Large intestine (tissue), 3 donors: ENCODE measurements at regions not wholly inside any gene's neighbourhood (a gene's known extent, or its start where the extent isn't known, plus 50 kb on each side); places are given as distances from the start of the nearest gene placed in this dataset.

Source experiments
- DNase-seq, 2 donors: peaks; one replicate each; pipeline versions ENCODE4 v3.0.0 to v3.0.0-alpha.2; 2013
- H3K27ac ChIP-seq: one replicate; pipeline ENCODE4 v1.5.1; 2013; ENCODE audit warnings: low read length
- H3K27me3 ChIP-seq: 2 replicates; pipeline ENCODE4 v1.6.1; 2013; ENCODE audit warnings: low read length; ENCODE audit not compliant: control insufficient read depth, insufficient read depth
- H3K36me3 ChIP-seq: 2 replicates; pipeline ENCODE4 v1.6.1; 2013; ENCODE audit warnings: low read length; ENCODE audit not compliant: control insufficient read depth, insufficient read depth
- H3K4me1 ChIP-seq: one replicate; pipeline ENCODE4 v1.6.1; 2013; ENCODE audit warnings: low read length; ENCODE audit not compliant: control insufficient read depth, insufficient read depth
- H3K4me3 ChIP-seq: one replicate; pipeline ENCODE4 v1.5.1; 2013; ENCODE audit warnings: low read length
- H3K9me3 ChIP-seq: one replicate; pipeline ENCODE4 v1.6.1; 2013; ENCODE audit warnings: mild to moderate bottlenecking, low read depth, low read length, moderate library complexity; ENCODE audit not compliant: control insufficient read depth
- WGBS: methylation state at CpG from one replicate; pipeline ENCODE4 v1.1.5; 2013; ENCODE audit warnings: low lambda C conversion rate; ENCODE audit not compliant: insufficient coverage; 5-methylcytosine and 5-hydroxymethylcytosine counted together

GRCh38 chr12:89800435-89800834 is 91.8 kb upstream of the ATP2B1 start:
- H3K27me3 ChIP-seq: no peaks in the 10 kb centered on the region
- no peaks in the 10 kb centered on the region for H3K36me3 ChIP-seq
- H3K27ac ChIP-seq: no peak overlapping the region
- no peak for DNase-seq
- H3K4me3 ChIP-seq: no peak overlapping the region
- peaks cover 11% of the 10 kb centered on the region for H3K4me1 ChIP-seq
- no peaks in the 10 kb centered on the region for H3K9me3 ChIP-seq

GRCh38 chr12:89799316-89799715 is 90.7 kb upstream of the ATP2B1 start:
- Histone ChIP-seq H3K36me3 (no peaks in the 10 kb centered on the region), H3K4me3 (no peak overlapping the region), H3K27me3 (no peaks in the 10 kb centered on the region), H3K27ac (no peak overlapping the region), H3K9me3 (no peaks in the 10 kb centered on the region), H3K4me1 (peaks cover 11% of the 10 kb centered on the region)
- no peak for DNase-seq
- no CpG with 5 or more reads among the region's 3 CpGs for WGBS

- no CpG with 5 or more reads among the region's 2 CpGs for WGBS
- Histone ChIP-seq H3K4me3 (no peak overlapping the region), H3K36me3 (no peaks in the 10 kb centered on the region), H3K27ac (no peak overlapping the region), H3K27me3 (no peaks in the 10 kb centered on the region), H3K9me3 (no peaks in the 10 kb centered on the region), H3K4me1 (peaks cover 5% of the 10 kb centered on the region)
- no peak for DNase-seq
These were observed 88.8 kb upstream of the ATP2B1 start for GRCh38 chr12:89797436-89797835.

GRCh38 chr12:89796798-89797382 is 88.3 kb upstream of the ATP2B1 start:
- H3K4me1 ChIP-seq: no peaks in the 10 kb centered on the region
- no peaks in the 10 kb centered on the region for H3K9me3 ChIP-seq
- WGBS: no CpG with 5 or more reads among the region's 1 CpG
- H3K27ac ChIP-seq: no peak overlapping the region
- DNase-seq: no peak
- H3K27me3 ChIP-seq: no peaks in the 10 kb centered on the region
- no peaks in the 10 kb centered on the region for H3K36me3 ChIP-seq
- no peak overlapping the region for H3K4me3 ChIP-seq

- Histone ChIP-seq H3K27ac (no peak overlapping the region), H3K4me3 (no peak overlapping the region), H3K4me1 (no peaks in the 10 kb centered on the region), H3K36me3 (no peaks in the 10 kb centered on the region), H3K27me3 (no peaks in the 10 kb centered on the region), H3K9me3 (no peaks in the 10 kb centered on the region)
- no peak for DNase-seq
These were observed 85.3 kb upstream of the ATP2B1 start for GRCh38 chr12:89793946-89794345.

GRCh38 chr12:89791286-89791685 is 82.6 kb upstream of the ATP2B1 start:
- WGBS: no CpG with 5 or more reads among the region's 2 CpGs
- DNase-seq: peak in 1 of 2 donors; percentile 28

GRCh38 chr12:89789862-89790261 is 81.2 kb upstream of the ATP2B1 start:
- H3K9me3 ChIP-seq: peaks cover 3% of the 10 kb centered on the region
- no peak overlapping the region for H3K4me3 ChIP-seq
- H3K4me1 ChIP-seq: no peaks in the 10 kb centered on the region
- DNase-seq: no peak
- no peak overlapping the region for H3K27ac ChIP-seq
- no peaks in the 10 kb centered on the region for H3K27me3 ChIP-seq
- WGBS: no CpG with 5 or more reads among the region's 1 CpG
- no peaks in the 10 kb centered on the region for H3K36me3 ChIP-seq

More at GRCh38 chr12:89791286-89791685, 82.6 kb upstream of the ATP2B1 start:
- Histone ChIP-seq H3K27me3 (no peaks in the 10 kb centered on the region), H3K4me1 (no peaks in the 10 kb centered on the region), H3K9me3 (peaks cover 1% of the 10 kb centered on the region), H3K36me3 (no peaks in the 10 kb centered on the region), H3K4me3 (no peak overlapping the region), H3K27ac (no peak overlapping the region)

GRCh38 chr12:89787763-89788162 is 79.1 kb upstream of the ATP2B1 start:
- Histone ChIP-seq H3K36me3 (no peaks in the 10 kb centered on the region), H3K4me1 (peaks cover 5% of the 10 kb centered on the region), H3K27ac (no peak overlapping the region), H3K4me3 (no peak overlapping the region), H3K27me3 (no peaks in the 10 kb centered on the region), H3K9me3 (peaks cover 3% of the 10 kb centered on the region)
- DNase-seq: no peak
- no CpG with 5 or more reads among the region's 2 CpGs for WGBS

- no peaks in the 10 kb centered on the region for H3K27me3 ChIP-seq
- no peak for DNase-seq
- no peaks in the 10 kb centered on the region for H3K36me3 ChIP-seq
- H3K4me1 ChIP-seq: peaks cover 5% of the 10 kb centered on the region
- H3K4me3 ChIP-seq: no peak overlapping the region
- H3K9me3 ChIP-seq: peaks cover 3% of the 10 kb centered on the region
- no peak overlapping the region for H3K27ac ChIP-seq
- no CpG with 5 or more reads among the region's 2 CpGs for WGBS
These were observed 77.7 kb upstream of the ATP2B1 start for GRCh38 chr12:89786177-89786810.

GRCh38 chr12:89783359-89784060 is 74.9 kb upstream of the ATP2B1 start:
- Histone ChIP-seq H3K9me3 (peaks cover 3% of the 10 kb centered on the region), H3K4me3 (no peak overlapping the region), H3K27me3 (no peaks in the 10 kb centered on the region), H3K4me1 (peaks cover 10% of the 10 kb centered on the region), H3K36me3 (no peaks in the 10 kb centered on the region), H3K27ac (peak overlapping the region; percentile 11)
- DNase-seq: peak in 1 of 2 donors; percentile 24
- WGBS: 33% methylated on average over 1 of the region's 3 CpGs
